OCI-LY7 (cell line): ENCODE measurements at regions not wholly inside any gene's neighbourhood (a gene's known extent, or its start where the extent isn't known, plus 50 kb on each side); places are given as distances from the start of the nearest gene placed in this dataset.
"Not testable (repeated sequence)": the region's sequence is repeated elsewhere in the genome, so short reads cannot be mapped to it uniquely, and the experiment has no call there.

Experiments
- BruUV-seq: library from RNA; stranded (reverse); fragments of 400-500 nt; replicated peaks from 2 replicates; lab custom pipeline; 2021; lab: Mats Ljungman, UMichigan
- CTCF ChIA-PET: fragments of 300-600 bp; sonication (Branson Sonifier 250); formaldehyde crosslinking; loops from one replicate; lab custom pipeline; 2022; ENCODE audit warnings: antibody characterized with exemption; ENCODE audit not compliant: unreplicated experiment; lab: Charles Lee
- POLR2A ChIA-PET: fragments of 300-600 bp; sonication (Branson Sonifier 250); formaldehyde crosslinking; loops from one replicate; lab custom pipeline; 2022; ENCODE audit warnings: antibody characterized with exemption; lab: Charles Lee
- DNase-seq: peaks from one replicate; pipeline ENCODE4 v3.0.0-alpha.2; 2015; ENCODE audit warnings: low spot score
- H2AFZ ChIP-seq: fragments of 200-600 bp; sonication (generic), shearing (Covaris generic); 2 replicates; pipeline ENCODE4 v1.6.1; 2014; ENCODE audit warnings: mild to moderate bottlenecking, antibody characterized with exemption, low read length, moderate library complexity
- H3K27ac ChIP-seq: fragments of 200-600 bp; sonication (generic); 2 replicates; pipeline ENCODE4 v1.5.1; 2014; ENCODE audit warnings: mixed run types, low read depth, mild to moderate bottlenecking, moderate library complexity, low read length, inconsistent platforms; ENCODE audit not compliant: poor library complexity, severe bottlenecking
- H3K36me3 ChIP-seq: fragments of 200-600 bp; sonication (generic); 2 replicates; pipeline ENCODE4 v1.6.1; 2014; ENCODE audit warnings: mild to moderate bottlenecking, antibody characterized with exemption, low read length, moderate library complexity, mixed read lengths; ENCODE audit not compliant: insufficient read depth
- H3K4me1 ChIP-seq: fragments of 200-600 bp; sonication (generic); 2 replicates; pipeline ENCODE4 v1.5.1; 2014; ENCODE audit warnings: mild to moderate bottlenecking, low read length; ENCODE audit not compliant: insufficient read depth, poor library complexity, severe bottlenecking
- H3K4me2 ChIP-seq: fragments of 200-600 bp; sonication (generic); 2 replicates; pipeline ENCODE4 v1.6.1; 2014; ENCODE audit warnings: mild to moderate bottlenecking, low read length
- H3K4me3 ChIP-seq: fragments of 200-600 bp; sonication (generic); 2 replicates; pipeline ENCODE4 v1.5.1; 2014; ENCODE audit warnings: mild to moderate bottlenecking, low read depth, low read length; ENCODE audit not compliant: poor library complexity, severe bottlenecking
- H3K79me2 ChIP-seq: fragments of 200-600 bp; sonication (generic); 2 replicates; pipeline ENCODE4 v1.6.1; 2016; ENCODE audit warnings: low read depth, mild to moderate bottlenecking, low read length, moderate library complexity, mixed read lengths; ENCODE audit not compliant: insufficient read depth
- H3K9me2 ChIP-seq: fragments of 200-600 bp; sonication (generic); 2 replicates; pipeline ENCODE4 v1.6.1; 2016; ENCODE audit warnings: mild to moderate bottlenecking, low read length, mixed read lengths; ENCODE audit not compliant: insufficient read depth
- H3K9me3 ChIP-seq: fragments of 200-600 bp; sonication (generic); 2 replicates; pipeline ENCODE4 v1.6.1; 2014; ENCODE audit warnings: mild to moderate bottlenecking, mixed run types, low read length, mixed read lengths
- H4K20me1 ChIP-seq: fragments of 200-600 bp; sonication (generic); 2 replicates; pipeline ENCODE4 v1.6.1; 2014; ENCODE audit warnings: mild to moderate bottlenecking, antibody characterized with exemption, low read length, moderate library complexity, mixed read lengths; ENCODE audit not compliant: insufficient read depth
- intact Hi-C: fragments of 100-400 bp; cut with micrococcal nuclease; formaldehyde crosslinking; loops from one replicate; pipeline ENCODE4 v1.10.0; 2022; ENCODE audit not compliant: unreplicated experiment

- H3K4me1 ChIP-seq, BruUV-seq, CTCF ChIA-PET, H3K4me2 ChIP-seq, H3K9me2 ChIP-seq, H3K36me3 ChIP-seq, H2AFZ ChIP-seq, H3K79me2 ChIP-seq, H3K27ac ChIP-seq, intact Hi-C loops, H3K4me3 ChIP-seq, H4K20me1 ChIP-seq, DNase-seq, H3K9me3 ChIP-seq: not testable (repeated sequence)
- POLR2A ChIA-PET, result interaction anchor here (0.6 kb wide), 1 partner anchor 1219 kb away, joined by 3 read pairs; no protein-coding TSS in a partner anchor
Observed at GRCh38 chr13:109264603-109265437, 521.6 kb downstream of the IRS2 start.

- H3K36me3 ChIP-seq, H3K79me2 ChIP-seq, H3K9me2 ChIP-seq, CTCF ChIA-PET, H3K27ac ChIP-seq, BruUV-seq, intact Hi-C loops, H3K4me1 ChIP-seq, POLR2A ChIA-PET, H2AFZ ChIP-seq, H4K20me1 ChIP-seq, H3K9me3 ChIP-seq, H3K4me3 ChIP-seq, H3K4me2 ChIP-seq, DNase-seq: not testable (repeated sequence)
Observed at GRCh38 chr13:109257761-109258157, 528.6 kb downstream of the IRS2 start.
